ENCODE measurements at regions not wholly inside any gene's neighbourhood (a gene's known extent, or its start where the extent isn't known, plus 50 kb on each side); places are given as distances from the start of the nearest gene placed in this dataset.

GRCh38 chr2:145075454-145076062, 555.6 kb upstream of the ZEB2 start:
- TF ChIP-seq EZH2 (IDR thresholded peaks at IDR 0.05; ENCODE audit: low read length, missing control alignments) (no peak), CTCF (conservative IDR thresholded peaks at IDR 0.05 in 1 of 2, IDR thresholded peaks at IDR 0.05 in 1 of 2; ENCODE audit: low read depth in 1 of 2, low read length in 2 of 2) (no peak)

Measured in fibroblast of lung (primary cell).